ENCODE measurements at regions not wholly inside any gene's neighbourhood (a gene's known extent, or its start where the extent isn't known, plus 50 kb on each side); places are given as distances from the start of the nearest gene placed in this dataset.

DNA sequence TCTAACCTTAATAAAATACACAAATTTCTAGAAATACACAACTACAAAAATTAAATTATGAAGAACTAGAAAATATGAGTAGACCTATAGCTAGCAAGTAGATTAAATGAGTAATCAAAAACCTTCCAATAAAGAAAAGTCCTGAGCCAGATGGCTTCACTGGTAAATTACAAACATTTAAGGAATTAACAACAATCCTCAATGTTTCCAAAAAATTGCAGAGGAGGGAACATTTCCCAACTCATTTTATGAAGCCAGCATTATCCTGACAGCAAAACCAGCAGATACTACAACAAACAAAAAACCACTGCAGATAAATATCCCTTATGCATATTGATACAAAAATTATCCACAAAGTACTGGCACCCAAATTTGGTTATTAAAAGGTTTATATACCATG is 230.9 kb downstream of the COG6 start:
- H3K27me3 ChIP-seq (ENCODE audit: control insufficient read depth in 2 of 2, insufficient read depth in 2 of 2, low read length in 2 of 2) = no peaks in the 10 kb centered on the region
- ATAC-seq = no peak
- no peaks in the 10 kb centered on the region for H3K9me3 ChIP-seq (replicated peaks; ENCODE audit: control insufficient read depth, insufficient read depth, low read depth, low read length)
- no TSS peak for BruUV-seq (replicated peaks)
- ChIA-PET POLR2A (interaction anchor here (0.7 kb wide), 1 partner anchor 806 kb away, joined by 3 read pairs; no protein-coding TSS in a partner anchor), CTCF (ENCODE audit: low intra/inter-chr PET ratio) (no interaction called here)
- no peak overlapping the region for H3K27ac ChIP-seq (ENCODE audit: extremely low read depth, low read depth, low read length)
- H3K36me3 ChIP-seq (ENCODE audit: control insufficient read depth, insufficient read depth, low read length) = no peaks in the 10 kb centered on the region
- intact Hi-C loops (cut with micrococcal nuclease) (no loop called here), in situ Hi-C loops (cut with MboI) (no loop called here)
- H3K4me3 ChIP-seq = no peak overlapping the region
- H4K20me1 ChIP-seq (replicated peaks; ENCODE audit: control insufficient read depth, insufficient read depth, low read length) = no peaks in the 10 kb centered on the region
- no peaks in the 10 kb centered on the region for H3K79me2 ChIP-seq (ENCODE audit: control insufficient read depth, insufficient read depth, low read length)
- no peak overlapping the region for H3K9ac ChIP-seq (ENCODE audit: insufficient read depth in 1 of 2, low read depth in 2 of 2, low read length in 2 of 2)
- no peak for DNase-seq (ENCODE audit: extremely low read depth in 1 of 4, low spot score in 3 of 4)
- no peaks in the 10 kb centered on the region for H3K4me1 ChIP-seq (replicated peaks in 1 of 2; ENCODE audit: control insufficient read depth in 2 of 2, insufficient read depth in 2 of 2, low read length in 2 of 2)
- no peak overlapping the region for H3K4me2 ChIP-seq (ENCODE audit: insufficient read depth, low read length)
- H3K9me1 ChIP-seq (ENCODE audit: control insufficient read depth, insufficient read depth, low read length) = no peaks in the 10 kb centered on the region
- no peak for FAIRE-seq
- TF ChIP-seq HNRNPLL (IDR thresholded peaks at IDR 0.05; ENCODE audit: low read depth, low read length, poor library complexity, severe bottlenecking) = no peak
- no peak for TF ChIP-seq CBFB (CRISPR knock-in tag; IDR thresholded peaks at IDR 0.05)
- TF ChIP-seq, protein P1, sequence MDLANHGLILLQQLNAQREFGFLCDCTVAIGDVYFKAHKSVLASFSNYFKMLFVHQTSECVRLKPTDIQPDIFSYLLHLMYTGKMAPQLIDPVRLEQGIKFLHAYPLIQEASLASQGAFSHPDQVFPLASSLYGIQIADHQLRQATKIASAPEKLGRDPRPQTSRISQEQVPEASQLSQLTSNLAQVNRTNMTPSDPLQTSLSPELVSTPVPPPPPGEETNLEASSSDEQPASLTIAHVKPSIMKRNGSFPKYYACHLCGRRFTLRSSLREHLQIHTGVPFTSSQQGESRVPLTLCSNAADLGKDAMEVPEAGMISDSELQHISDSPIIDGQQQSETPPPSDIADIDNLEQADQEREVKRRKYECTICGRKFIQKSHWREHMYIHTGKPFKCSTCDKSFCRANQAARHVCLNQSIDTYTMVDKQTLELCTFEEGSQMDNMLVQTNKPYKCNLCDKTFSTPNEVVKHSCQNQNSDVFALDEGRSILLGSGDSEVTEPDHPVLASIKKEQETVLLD (IDR thresholded peaks at IDR 0.05) = no peak
- no peak for TF ChIP-seq ZNF263 (CRISPR knock-in tag; IDR thresholded peaks at IDR 0.05; ENCODE audit: borderline replicate concordance)
- TF ChIP-seq ESRRB (CRISPR knock-in tag; IDR thresholded peaks at IDR 0.05; ENCODE audit: borderline replicate concordance) = no peak
- TF ChIP-seq ETV1 (tag; conservative IDR thresholded peaks at IDR 0.05; ENCODE audit: low read depth) = no peak
- TF ChIP-seq TBL1XR1 (IDR thresholded peaks at IDR 0.05; ENCODE audit: low read length in 2 of 2) = no peak
- no peak for TF ChIP-seq ZNF224 (CRISPR knock-in tag; IDR thresholded peaks at IDR 0.05)
- TF ChIP-seq ZNF184 (CRISPR knock-in tag; IDR thresholded peaks at IDR 0.05) = no peak
- no peak for TF ChIP-seq CBFA2T3 (IDR thresholded peaks at IDR 0.05)
- TF ChIP-seq ZNF217 (CRISPR knock-in tag; IDR thresholded peaks at IDR 0.05) = no peak
- H2AFZ ChIP-seq (ENCODE audit: low read depth, low read length) = no peak overlapping the region
